ENCODE measurements at regions not wholly inside any gene's neighbourhood (a gene's known extent, or its start where the extent isn't known, plus 50 kb on each side); places are given as distances from the start of the nearest gene placed in this dataset.
A peak's percentile ranks its signal among the peaks of the same experiment; 100 is the strongest.

GRCh38 chr3:127389913-127390312, 102.1 kb upstream of the PRR20G start:
- no peak overlapping the region for H3K4me3 Mint-ChIP-seq
- Histone ChIP-seq H2AK5ac (ENCODE audit: insufficient read length, low read length) (no peak overlapping the region), H3K4me1 (ENCODE audit: insufficient read depth, low read length) (no peaks in the 10 kb centered on the region; the same call in 1 of the 2 replicates), H4K5ac (ENCODE audit: insufficient read length, low read depth, low read length) (no peak overlapping the region), H3K23ac (ENCODE audit: insufficient read length, low read depth, low read length) (no peak overlapping the region), H2BK120ac (ENCODE audit: low read depth, low read length, poor library complexity, severe bottlenecking) (no peak overlapping the region), H3K14ac (ENCODE audit: insufficient read depth, low read length) (no peak overlapping the region), H2BK5ac (ENCODE audit: insufficient read length, low read length) (no peak overlapping the region), H3K4ac (ENCODE audit: low read depth, low read length) (no peak overlapping the region), H2BK12ac (ENCODE audit: insufficient read length, low read depth, low read length) (no peak overlapping the region), H4K20me1 (ENCODE audit: control insufficient read depth, insufficient read depth, insufficient read length) (no peaks in the 10 kb centered on the region), H3K27ac (ENCODE audit: insufficient read length, low read depth, low read length) (no peak overlapping the region), H4K91ac (ENCODE audit: insufficient read length, low read depth, low read length) (no peak overlapping the region), H2BK15ac (ENCODE audit: low read depth, low read length) (no peak overlapping the region), H3K27me3 (ENCODE audit: insufficient read depth, low read length) (no peaks in the 10 kb centered on the region), H3K23me2 (ENCODE audit: insufficient read length, low read depth, low read length, poor library complexity, severe bottlenecking) (no peaks in the 10 kb centered on the region), H3T11ph (ENCODE audit: low read length) (no peak overlapping the region), H3K18ac (ENCODE audit: insufficient read length, low read depth, low read length) (no peak overlapping the region), H3K9me3 (ENCODE audit: control insufficient read depth, low read depth, low read length) (no peaks in the 10 kb centered on the region), H3K4me2 (ENCODE audit: insufficient read depth, insufficient read length, low read length) (no peak overlapping the region), H3K56ac (ENCODE audit: insufficient read length, low read depth, low read length) (no peak overlapping the region), H2BK20ac (ENCODE audit: low read depth, low read length, poor library complexity, severe bottlenecking) (no peak overlapping the region), H3K9ac (ENCODE audit: extremely low read depth, insufficient read length, low read length) (no peak overlapping the region), H2AFZ (ENCODE audit: low read length) (no peak overlapping the region), H3K79me2 (ENCODE audit: insufficient read depth, low read length) (no peaks in the 10 kb centered on the region), H4K8ac (replicated peaks; ENCODE audit: insufficient read length, low read depth, low read length) (no peak overlapping the region), H3K79me1 (ENCODE audit: insufficient read depth, low read depth, low read length, poor library complexity, severe bottlenecking) (no peaks in the 10 kb centered on the region)
- H3K27ac Mint-ChIP-seq: peak overlapping the region in 1 of 3 experiments; percentile 60; a peak in 1 of 7 replicates
- WGBS (ENCODE audit: extremely low coverage, insufficient read length, low lambda C conversion rate): no CpG with 5 or more reads among the region's 2 CpGs
- peaks cover 19 to 28% of the 10 kb centered on the region in 2 experiments for H3K4me1 Mint-ChIP-seq
- H3K36me3 Mint-ChIP-seq (ENCODE audit: insufficient read depth in 1 of 3, low read depth in 3 of 3): no peaks in the 10 kb centered on the region; a peak in 2 of 7 replicates
- H3K9me3 Mint-ChIP-seq: no peaks in the 10 kb centered on the region; a peak in 1 of 5 replicates
- TF ChIP-seq CTCF (conservative IDR thresholded peaks at IDR 0.05): no peak
- H3K27me3 Mint-ChIP-seq (ENCODE audit: low read depth): peaks cover 2% of the 10 kb centered on the region
- DNase-seq: no peak
